ENCODE measurements at regions not wholly inside any gene's neighbourhood (a gene's known extent, or its start where the extent isn't known, plus 50 kb on each side); places are given as distances from the start of the nearest gene placed in this dataset.

DNA sequence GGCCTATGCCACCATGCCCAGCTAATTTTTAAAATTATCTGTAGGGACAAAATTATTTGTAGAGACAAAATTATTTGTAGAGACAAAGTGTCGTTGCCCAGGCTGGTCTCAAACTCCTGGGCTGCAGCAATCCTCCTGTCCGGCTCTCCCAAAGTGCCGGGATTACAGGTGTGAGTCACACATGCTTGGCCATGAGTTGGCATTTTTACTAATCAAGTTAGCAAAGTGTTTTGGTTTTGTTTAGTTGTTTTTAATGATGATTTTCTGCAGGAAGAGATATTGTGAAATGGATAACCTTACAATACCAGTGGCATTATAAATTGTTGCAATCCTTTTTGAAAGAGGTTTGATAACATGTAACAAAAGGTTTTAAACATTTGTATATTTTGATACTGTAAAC lies 65.3 kb upstream of the MAGI3 start:
- no peak overlapping the region for H2BK12ac ChIP-seq (ENCODE audit: low read depth, low read length)
- H3K4ac ChIP-seq (replicated peaks; ENCODE audit: insufficient read length, low read depth, low read length), result no peak overlapping the region
- no peaks in the 10 kb centered on the region for H4K20me1 ChIP-seq (replicated peaks in 1 of 2; ENCODE audit: control insufficient read depth in 1 of 2, insufficient read depth in 2 of 2, low read length in 2 of 2)
- H3K4me3 ChIP-seq (ENCODE audit: extremely low read depth in 1 of 4, insufficient read depth in 2 of 4, low read depth in 3 of 4, low read length in 4 of 4), result no peak overlapping the region
- DNase-seq (ENCODE audit: low read depth in 1 of 2, low spot score in 2 of 2), result no peak
- peak; percentile 20; the same call in 1 of the 2 replicates for TF ChIP-seq MAFK (IDR thresholded peaks at IDR 0.05; ENCODE audit: low read depth, low read length)
- TF ChIP-seq, protein P1, sequence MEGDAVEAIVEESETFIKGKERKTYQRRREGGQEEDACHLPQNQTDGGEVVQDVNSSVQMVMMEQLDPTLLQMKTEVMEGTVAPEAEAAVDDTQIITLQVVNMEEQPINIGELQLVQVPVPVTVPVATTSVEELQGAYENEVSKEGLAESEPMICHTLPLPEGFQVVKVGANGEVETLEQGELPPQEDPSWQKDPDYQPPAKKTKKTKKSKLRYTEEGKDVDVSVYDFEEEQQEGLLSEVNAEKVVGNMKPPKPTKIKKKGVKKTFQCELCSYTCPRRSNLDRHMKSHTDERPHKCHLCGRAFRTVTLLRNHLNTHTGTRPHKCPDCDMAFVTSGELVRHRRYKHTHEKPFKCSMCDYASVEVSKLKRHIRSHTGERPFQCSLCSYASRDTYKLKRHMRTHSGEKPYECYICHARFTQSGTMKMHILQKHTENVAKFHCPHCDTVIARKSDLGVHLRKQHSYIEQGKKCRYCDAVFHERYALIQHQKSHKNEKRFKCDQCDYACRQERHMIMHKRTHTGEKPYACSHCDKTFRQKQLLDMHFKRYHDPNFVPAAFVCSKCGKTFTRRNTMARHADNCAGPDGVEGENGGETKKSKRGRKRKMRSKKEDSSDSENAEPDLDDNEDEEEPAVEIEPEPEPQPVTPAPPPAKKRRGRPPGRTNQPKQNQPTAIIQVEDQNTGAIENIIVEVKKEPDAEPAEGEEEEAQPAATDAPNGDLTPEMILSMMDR (IDR thresholded peaks at IDR 0.05; ENCODE audit: control extremely low read depth in 1 of 3, insufficient read depth in 1 of 3, low read depth in 1 of 3, low read length in 3 of 3), result no peak
- no peak overlapping the region for H2AK5ac ChIP-seq (ENCODE audit: low read depth, low read length)
- CTCF ChIA-PET (ENCODE audit: partially characterized antibody), result no interaction called here
- H2BK15ac ChIP-seq (ENCODE audit: low read length), result no peak overlapping the region
- 85% methylated on average over 3 of the region's 3 CpGs; no CpG with 5 or more reads in 1 of the 2 experiments for WGBS, 2 experiments (ENCODE audit: extremely low coverage in 1 of 2, insufficient coverage in 1 of 2, insufficient read length in 1 of 2, insufficient replicate concordance in 2 of 2, low coverage in 1 of 2, low lambda C conversion rate in 2 of 2, missing lambda C conversion rate in 1 of 2)
- H3K14ac ChIP-seq (ENCODE audit: insufficient read length), result no peak overlapping the region
- H3K4me2 ChIP-seq (ENCODE audit: insufficient read depth in 1 of 2, low read depth in 2 of 2, low read length in 2 of 2), result no peak overlapping the region
- no peak overlapping the region for H3K23ac ChIP-seq (ENCODE audit: insufficient read length)
- no peaks in the 10 kb centered on the region for H3K9me3 ChIP-seq (ENCODE audit: insufficient read depth in 2 of 2, low read depth in 1 of 2, low read length in 1 of 2)
- no peaks in the 10 kb centered on the region for H3K27me3 ChIP-seq (replicated peaks in 1 of 4; ENCODE audit: control insufficient read depth in 3 of 4, extremely low read depth in 1 of 4, insufficient read depth in 3 of 4, low read length in 3 of 4)
- H3K9ac ChIP-seq (replicated peaks in 1 of 4; ENCODE audit: extremely low read depth in 1 of 4, low read depth in 3 of 4, low read length in 3 of 4), result no peak overlapping the region
- no peak overlapping the region for H4K91ac ChIP-seq (replicated peaks; ENCODE audit: insufficient read length, low read length)
- no peak overlapping the region for H4K8ac ChIP-seq (ENCODE audit: extremely low read depth, insufficient read depth, low read length)
- H2AFZ ChIP-seq (ENCODE audit: low read length), result no peak overlapping the region
- POLR2A ChIA-PET (ENCODE audit: partially characterized antibody), result interaction anchor here (0.6 kb wide), 1 partner anchor 59 kb away, joined by 3 read pairs; no protein-coding TSS in a partner anchor
- H3K4me1 ChIP-seq (replicated peaks in 1 of 4; ENCODE audit: control insufficient read depth in 3 of 4, insufficient read depth in 4 of 4, low read length in 3 of 4), result no peaks in the 10 kb centered on the region
- no peaks in the 10 kb centered on the region for H3K79me2 ChIP-seq (ENCODE audit: control insufficient read depth in 1 of 2, insufficient read depth in 2 of 2, low read length in 2 of 2)
- FAIRE-seq, result no peak
- no peaks in the 10 kb centered on the region for H3K36me3 ChIP-seq (ENCODE audit: control insufficient read depth in 2 of 4, insufficient read depth in 4 of 4, low read length in 3 of 4)
- no peaks in the 10 kb centered on the region for H3K79me1 ChIP-seq (ENCODE audit: low read depth, low read length)
- H2BK20ac ChIP-seq (ENCODE audit: low read length), result no peak overlapping the region
- no peaks in the 10 kb centered on the region for H3K23me2 ChIP-seq (ENCODE audit: low read depth, low read length)
- H3K56ac ChIP-seq (replicated peaks; ENCODE audit: insufficient read length, low read depth, low read length), result no peak overlapping the region
- H4K5ac ChIP-seq (ENCODE audit: insufficient read length, low read depth, low read length), result no peak overlapping the region
- no peak overlapping the region for H3K27ac ChIP-seq (ENCODE audit: low read depth, low read length)
- H3K18ac ChIP-seq (ENCODE audit: extremely low read depth, low read length), result no peak overlapping the region
- no peak overlapping the region for H2BK120ac ChIP-seq (replicated peaks; ENCODE audit: low read depth, low read length)
- no peak overlapping the region for H2BK5ac ChIP-seq (ENCODE audit: low read depth, low read length)

Data from H1 (cell line).